ENCODE measurements at regions not wholly inside any gene's neighbourhood (a gene's known extent, or its start where the extent isn't known, plus 50 kb on each side); places are given as distances from the start of the nearest gene placed in this dataset.

GRCh38 chr7:68911754-68912153 is 686.5 kb upstream of the AUTS2 start:
- TF ChIP-seq GABPA (IDR thresholded peaks at IDR 0.05 in 1 of 2, conservative IDR thresholded peaks at IDR 0.05 in 1 of 2) (no peak), NR2F2 (IDR thresholded peaks at IDR 0.05) (no peak), CTCF (IDR thresholded peaks at IDR 0.05; ENCODE audit: low read depth, low read length, missing input control) (no peak)
